GM10248 (cell line): ENCODE measurements at regions not wholly inside any gene's neighbourhood (a gene's known extent, or its start where the extent isn't known, plus 50 kb on each side); places are given as distances from the start of the nearest gene placed in this dataset.

ENCODE experiments used
- CTCF ChIA-PET: fragments of 300-600 bp; sonication (Branson Sonifier 250); formaldehyde crosslinking; extraction: SDS; loops from one replicate; lab custom pipeline; 2021; ENCODE audit warnings: antibody characterized with exemption; lab: Yijun Ruan, JAX
- POLR2A ChIA-PET: fragments of 350-650 bp; sonication (Branson Sonifier 250); formaldehyde crosslinking; extraction: SDS; loops from one replicate; lab custom pipeline; 2020; ENCODE audit warnings: antibody characterized with exemption; lab: Yijun Ruan, JAX
- DNase-seq: peaks from one replicate; pipeline ENCODE4 v3.0.0; 2012; ENCODE audit errors: extremely low spot score
- CTCF ChIP-seq: IDR thresholded peaks from 2 replicates; pipeline ENCODE4 v1.5.1; 2012; ENCODE audit warnings: mild to moderate bottlenecking, low read depth; ENCODE audit errors: extremely low read depth, missing control alignments, control extremely low read depth

- ChIA-PET POLR2A (no interaction called here), CTCF (no interaction called here)
- peak; percentile 35 for DNase-seq
- no peak for TF ChIP-seq CTCF
These were observed 202.2 kb upstream of the GPRIN3 start for GRCh38 chr4:89509708-89510281.

GRCh38 chr4:89506866-89507491 is 199.4 kb upstream of the GPRIN3 start:
- DNase-seq, result no peak
- ChIA-PET CTCF (interaction anchor here (0.7 to 1.5 kb wide), 2 partner anchors 9 to 13 kb away, joined by 3 to 5 read pairs; no protein-coding TSS in a partner anchor), POLR2A (no interaction called here)

DNA sequence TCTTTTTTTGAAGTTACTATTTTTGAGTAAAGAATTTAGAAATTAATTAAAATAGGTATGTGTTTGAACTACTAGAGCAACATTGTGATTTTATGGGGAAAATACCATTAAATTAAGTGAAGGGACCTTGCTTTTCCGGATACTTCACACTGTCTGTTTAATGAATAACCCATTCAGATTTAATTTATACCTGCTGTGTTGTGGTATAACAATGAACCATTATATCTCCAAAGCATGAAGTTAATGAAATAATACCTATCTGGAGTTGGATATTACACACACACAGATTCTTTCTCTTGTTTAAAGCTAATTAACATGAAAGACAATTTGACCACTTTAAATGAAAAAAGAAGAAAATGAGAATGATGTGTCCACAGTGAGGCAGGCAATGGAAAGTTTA is 195.0 kb upstream of the GPRIN3 start:
- ChIA-PET CTCF (no interaction called here), POLR2A (no interaction called here)

More at GRCh38 chr4:89506866-89507491, 199.4 kb upstream of the GPRIN3 start:
- no peak for TF ChIP-seq CTCF

GRCh38 chr4:89497517-89498308 is 190.1 kb upstream of the GPRIN3 start:
- ChIA-PET POLR2A (no interaction called here), CTCF (interaction anchor here (0.9 kb wide), 1 partner anchor 10 kb away, joined by 3 read pairs; no protein-coding TSS in a partner anchor)
- no peak for DNase-seq

More for the DNA sequence above, 195.0 kb upstream of the GPRIN3 start:
- DNase-seq, result no peak
- no peak for TF ChIP-seq CTCF

GRCh38 chr4:89496851-89497250 is 189.3 kb upstream of the GPRIN3 start:
- ChIA-PET CTCF (no interaction called here), POLR2A (no interaction called here)
- TF ChIP-seq CTCF, result no peak
- DNase-seq, result no peak

More at GRCh38 chr4:89497517-89498308, 190.1 kb upstream of the GPRIN3 start:
- no peak for TF ChIP-seq CTCF

GRCh38 chr4:89493367-89493766 is 185.8 kb upstream of the GPRIN3 start:
- no peak for TF ChIP-seq CTCF
- CTCF ChIA-PET, result no interaction called here
- no peak for DNase-seq
- POLR2A ChIA-PET, result no interaction called here
